Calu3 (cell line): ENCODE measurements at regions not wholly inside any gene's neighbourhood (a gene's known extent, or its start where the extent isn't known, plus 50 kb on each side); places are given as distances from the start of the nearest gene placed in this dataset.
A peak's percentile ranks its signal among the peaks of the same experiment; 100 is the strongest.

ENCODE experiments used
- BruUV-seq: library from RNA; stranded (reverse); fragments of 400-500 nt; replicated peaks from 2 replicates; lab custom pipeline; 2021; lab: Mats Ljungman, UMichigan
- CTCF ChIA-PET: fragments of 300-600 bp; sonication (Branson Sonifier 250); formaldehyde crosslinking; loops from one replicate; lab custom pipeline; 2022; ENCODE audit warnings: antibody characterized with exemption; lab: Charles Lee
- DNase-seq: peaks from one replicate; pipeline ENCODE4 v3.0.0; 2022
- H3K27ac Mint-ChIP-seq: one replicate; pipeline ENCODE4 v1.8.0; 2022; ENCODE audit warnings: mixed read lengths; ENCODE audit not compliant: unreplicated experiment
- H3K27me3 Mint-ChIP-seq: one replicate; pipeline ENCODE4 v1.8.0; 2022; ENCODE audit warnings: mixed read lengths; ENCODE audit not compliant: unreplicated experiment
- H3K36me3 Mint-ChIP-seq: one replicate; pipeline ENCODE4 v1.8.0; 2022; ENCODE audit warnings: mild to moderate bottlenecking, moderate library complexity, mixed read lengths; ENCODE audit not compliant: insufficient read depth, unreplicated experiment
- H3K4me1 Mint-ChIP-seq: one replicate; pipeline ENCODE4 v1.8.0; 2022; ENCODE audit warnings: mild to moderate bottlenecking, low read depth, mixed read lengths; ENCODE audit not compliant: unreplicated experiment
- H3K4me3 Mint-ChIP-seq: one replicate; pipeline ENCODE4 v1.8.0; 2022; ENCODE audit warnings: mild to moderate bottlenecking, low read depth, moderate library complexity, mixed read lengths; ENCODE audit not compliant: unreplicated experiment
- H3K9me3 Mint-ChIP-seq: one replicate; pipeline ENCODE4 v1.8.0; 2022; ENCODE audit warnings: low read depth, mixed read lengths; ENCODE audit not compliant: unreplicated experiment
- CTCF ChIP-seq: fragments of 200-600 bp; IDR thresholded peaks from one replicate; pipeline ENCODE4 v1.8.0; 2022; ENCODE audit warnings: antibody characterized with exemption; ENCODE audit not compliant: unreplicated experiment
- intact Hi-C: fragments of 100-400 bp; cut with micrococcal nuclease; formaldehyde crosslinking; loops from one replicate; pipeline ENCODE4 v1.10.0; 2022; ENCODE audit not compliant: unreplicated experiment

- H3K4me1 Mint-ChIP-seq = peaks cover 10% of the 10 kb centered on the region
- intact Hi-C loops = no loop called here
- no peak overlapping the region for H3K4me3 Mint-ChIP-seq
- peaks cover 3% of the 10 kb centered on the region for H3K9me3 Mint-ChIP-seq
- TF ChIP-seq CTCF = no peak
- H3K27ac Mint-ChIP-seq = no peak overlapping the region
- no peaks in the 10 kb centered on the region for H3K27me3 Mint-ChIP-seq
- BruUV-seq = no TSS peak
- CTCF ChIA-PET = no interaction called here
- H3K36me3 Mint-ChIP-seq = no peaks in the 10 kb centered on the region
- DNase-seq = no peak
Observed at GRCh38 chr6:121663292-121663810, 227.9 kb downstream of the GJA1 start.

DNA sequence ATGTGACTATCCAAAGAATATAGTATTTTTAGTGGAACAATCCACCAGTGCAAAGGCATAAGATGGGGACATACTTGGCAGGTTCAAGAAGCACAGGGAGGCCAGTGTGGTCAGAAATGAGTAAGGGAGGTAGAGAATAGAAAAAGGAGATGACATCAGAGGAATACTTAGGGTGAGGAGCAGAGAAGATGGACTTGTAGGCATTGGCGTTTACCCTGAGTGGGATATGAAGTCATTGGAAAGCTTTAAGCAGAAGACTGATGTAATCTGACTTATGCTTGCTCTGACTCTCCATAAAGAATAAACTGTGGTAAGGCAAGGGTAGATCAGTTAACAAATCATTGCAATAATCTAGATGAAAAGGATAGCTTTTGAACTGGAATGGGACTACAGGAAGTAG lies 228.7 kb downstream of the GJA1 start:
- peaks cover 10% of the 10 kb centered on the region for H3K4me1 Mint-ChIP-seq
- TF ChIP-seq CTCF = no peak
- intact Hi-C loops = no loop called here
- CTCF ChIA-PET = no interaction called here
- H3K27me3 Mint-ChIP-seq = no peaks in the 10 kb centered on the region
- DNase-seq = no peak
- H3K4me3 Mint-ChIP-seq = no peak overlapping the region
- peaks cover 3% of the 10 kb centered on the region for H3K9me3 Mint-ChIP-seq
- H3K36me3 Mint-ChIP-seq = no peaks in the 10 kb centered on the region
- no peak overlapping the region for H3K27ac Mint-ChIP-seq
- BruUV-seq = no TSS peak

DNA sequence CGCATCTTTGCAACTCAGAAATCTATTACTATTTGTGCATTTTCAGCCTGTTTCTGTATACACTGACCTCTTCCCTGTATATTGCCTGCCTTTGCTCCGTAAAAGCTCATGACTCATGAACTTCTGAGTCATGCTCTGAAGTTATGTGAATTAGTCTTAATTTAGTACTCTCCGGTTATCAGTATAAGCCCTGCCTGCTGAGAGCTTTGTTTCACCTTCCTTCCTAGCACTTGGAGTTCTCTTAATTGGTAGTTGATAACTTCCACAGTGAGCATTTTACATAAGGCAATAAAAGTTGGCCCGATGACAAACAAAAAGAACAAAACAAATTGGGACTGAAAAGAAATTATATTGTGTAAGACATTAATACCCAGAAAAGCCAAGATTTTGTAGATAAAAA lies 231.4 kb downstream of the GJA1 start:
- DNase-seq = peak; percentile 3
- H3K4me3 Mint-ChIP-seq = no peak overlapping the region
- H3K36me3 Mint-ChIP-seq = no peaks in the 10 kb centered on the region
- TF ChIP-seq CTCF = no peak
- H3K4me1 Mint-ChIP-seq = peaks cover 10% of the 10 kb centered on the region
- peaks cover 3% of the 10 kb centered on the region for H3K9me3 Mint-ChIP-seq
- intact Hi-C loops = no loop called here
- BruUV-seq = no TSS peak
- no peaks in the 10 kb centered on the region for H3K27me3 Mint-ChIP-seq
- CTCF ChIA-PET = interaction anchor here (0.6 to 1.2 kb wide), 3 partner anchors 9 to 230 kb away, joined by 3 to 4 read pairs (median 3); no protein-coding TSS in a partner anchor
- no peak overlapping the region for H3K27ac Mint-ChIP-seq

DNA sequence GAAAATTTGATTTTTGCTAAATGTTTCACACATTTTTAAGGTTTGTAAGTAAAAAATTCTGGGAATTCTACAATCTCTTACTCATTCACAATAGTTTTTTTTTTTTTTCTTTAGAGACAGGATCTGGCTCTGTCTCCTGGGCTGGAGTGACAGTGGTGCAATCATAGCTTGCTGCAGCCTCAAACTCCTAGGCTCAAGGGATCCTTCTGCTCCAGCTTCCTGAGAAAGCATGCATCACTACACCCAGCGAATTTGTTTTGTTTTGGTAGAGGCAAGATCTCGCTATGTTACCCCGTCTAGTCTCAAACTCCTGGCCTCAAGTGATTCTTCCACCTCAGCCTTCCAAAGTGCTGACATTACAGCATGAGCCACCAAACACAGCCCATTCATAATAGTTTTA lies 232.8 kb downstream of the GJA1 start:
- peaks cover 10% of the 10 kb centered on the region for H3K4me1 Mint-ChIP-seq
- DNase-seq = no peak
- no peak overlapping the region for H3K4me3 Mint-ChIP-seq
- H3K36me3 Mint-ChIP-seq = no peaks in the 10 kb centered on the region
- no peak for TF ChIP-seq CTCF
- BruUV-seq = no TSS peak
- intact Hi-C loops = no loop called here
- peaks cover 3% of the 10 kb centered on the region for H3K9me3 Mint-ChIP-seq
- CTCF ChIA-PET = no interaction called here
- no peak overlapping the region for H3K27ac Mint-ChIP-seq
- no peaks in the 10 kb centered on the region for H3K27me3 Mint-ChIP-seq
